ENCODE measurements at regions not wholly inside any gene's neighbourhood (a gene's known extent, or its start where the extent isn't known, plus 50 kb on each side); places are given as distances from the start of the nearest gene placed in this dataset.

DNA sequence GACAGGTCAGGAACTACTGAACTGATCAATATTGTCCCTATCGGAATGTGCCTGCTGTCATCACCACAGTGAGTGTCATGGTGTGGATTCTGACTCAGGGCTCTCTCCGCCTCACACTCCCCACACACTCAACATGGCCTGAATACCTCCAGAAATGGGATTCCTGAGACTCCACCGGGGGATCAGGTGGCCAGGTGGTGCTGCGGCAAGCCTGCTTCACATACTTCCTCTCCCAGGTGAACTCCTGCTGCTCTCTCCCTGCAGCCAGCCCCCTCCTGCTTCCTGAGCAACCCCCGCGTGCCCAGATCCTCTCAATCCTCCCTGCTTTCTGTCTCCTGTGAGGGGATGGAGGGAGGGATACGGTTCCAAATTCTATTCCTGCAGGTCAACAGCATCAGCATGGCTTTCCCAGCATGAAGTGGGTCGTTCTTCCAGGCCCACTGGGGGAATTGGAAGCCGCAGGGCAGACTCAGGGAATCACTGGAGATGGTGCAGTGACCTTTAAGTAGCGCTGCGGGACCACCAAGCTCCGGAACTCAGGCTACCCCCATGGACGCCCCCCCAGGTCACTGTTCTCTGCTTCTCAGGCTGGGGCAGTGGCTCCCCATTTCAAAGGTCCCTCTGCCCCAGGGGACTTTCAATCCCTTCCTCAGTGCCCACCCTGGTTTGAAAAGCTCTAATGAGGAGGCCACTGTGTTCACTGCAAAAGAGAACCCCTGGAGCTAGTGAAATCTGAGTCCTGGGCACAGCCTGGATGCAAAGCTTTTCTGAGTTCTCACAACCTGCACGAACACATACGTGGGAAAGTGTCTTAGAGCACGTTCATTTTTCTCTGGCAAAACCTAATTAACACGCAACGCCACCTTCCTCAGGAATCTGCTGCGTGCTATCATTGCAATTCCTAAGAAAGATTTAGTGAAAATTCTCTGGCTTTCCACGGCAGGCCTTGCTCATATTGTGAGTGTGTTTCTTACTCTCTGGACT, 168.4 kb downstream of the ZFP36L2 start:
- no peaks in the 10 kb centered on the region for H3K36me3 ChIP-seq (ENCODE audit: insufficient read depth, low read length)
- H3K9me3 ChIP-seq (ENCODE audit: low read length), result no peaks in the 10 kb centered on the region
- no peak overlapping the region for H2AFZ ChIP-seq (ENCODE audit: low read depth, low read length)
- H3K4me1 ChIP-seq (ENCODE audit: insufficient read depth, low read length), result peaks cover 25% of the 10 kb centered on the region
- H3K4me3 ChIP-seq (ENCODE audit: low read length), result no peak overlapping the region
- no peaks in the 10 kb centered on the region for H3K27me3 ChIP-seq (ENCODE audit: insufficient read depth, low read length)

DNA sequence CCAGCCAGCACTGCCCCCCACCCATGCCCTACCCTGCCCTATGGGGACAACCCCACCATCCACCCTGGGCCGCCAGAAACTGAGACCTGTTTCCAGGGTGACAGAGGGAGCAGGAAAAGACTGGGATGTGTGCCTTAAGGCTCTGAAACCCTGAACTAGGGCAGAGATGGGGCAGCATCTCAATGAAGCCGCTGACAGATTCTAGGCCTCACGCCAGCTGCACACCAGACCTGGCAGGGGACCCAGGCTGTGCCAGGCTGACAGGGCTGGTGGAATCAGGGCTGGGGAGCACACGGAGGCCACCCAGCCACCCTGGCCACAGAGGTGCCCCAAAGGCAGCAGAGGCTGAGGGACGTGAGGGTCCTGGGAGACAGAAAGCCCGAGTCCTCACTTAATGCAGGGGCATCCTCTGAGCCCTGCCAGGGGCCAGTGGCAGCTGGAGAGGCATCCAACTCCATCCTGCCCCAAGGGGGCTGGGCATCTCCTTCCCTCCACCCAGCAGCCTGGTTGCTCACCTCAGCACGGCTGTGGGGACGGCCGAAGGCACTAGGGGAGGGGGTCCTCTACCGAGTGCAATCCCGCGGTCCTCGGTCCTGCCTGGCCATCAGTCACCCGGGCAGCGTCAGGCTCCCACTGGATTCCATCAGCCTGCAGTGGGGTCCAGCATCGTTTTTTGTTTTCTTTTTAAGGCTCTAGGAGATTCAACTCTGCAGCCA, 169.2 kb downstream of the ZFP36L2 start:
- Histone ChIP-seq H2AFZ (ENCODE audit: low read depth, low read length) (no peak overlapping the region), H3K4me3 (ENCODE audit: low read length) (no peak overlapping the region), H3K36me3 (ENCODE audit: insufficient read depth, low read length) (no peaks in the 10 kb centered on the region), H3K4me1 (ENCODE audit: insufficient read depth, low read length) (peaks cover 25% of the 10 kb centered on the region), H3K9me3 (ENCODE audit: low read length) (no peaks in the 10 kb centered on the region), H3K27me3 (ENCODE audit: insufficient read depth, low read length) (no peaks in the 10 kb centered on the region)

DNA sequence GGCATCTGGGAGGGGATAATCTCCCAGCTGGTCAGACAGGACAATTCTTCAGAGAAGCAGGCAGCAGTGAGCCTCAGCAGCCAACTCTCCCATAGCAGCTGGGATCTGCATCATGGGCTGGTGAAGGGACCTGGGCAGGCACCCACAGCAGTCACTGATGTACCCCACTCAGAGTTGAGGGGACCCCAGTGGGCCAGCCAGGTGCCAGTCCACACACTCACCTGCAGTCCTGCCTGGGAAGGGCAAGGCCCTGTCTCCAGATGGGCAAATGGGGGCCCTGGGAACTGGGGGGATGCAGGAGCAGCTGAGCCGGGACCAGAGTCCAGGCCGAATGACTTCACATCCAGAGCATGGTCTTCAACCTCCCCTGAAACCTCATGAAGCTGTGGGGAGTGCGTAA, 170.4 kb downstream of the ZFP36L2 start:
- Histone ChIP-seq H3K27me3 (ENCODE audit: insufficient read depth, low read length) (no peaks in the 10 kb centered on the region), H3K36me3 (ENCODE audit: insufficient read depth, low read length) (no peaks in the 10 kb centered on the region), H2AFZ (ENCODE audit: low read depth, low read length) (no peak overlapping the region), H3K4me3 (ENCODE audit: low read length) (no peak overlapping the region), H3K4me1 (ENCODE audit: insufficient read depth, low read length) (peaks cover 25% of the 10 kb centered on the region), H3K9me3 (ENCODE audit: low read length) (no peaks in the 10 kb centered on the region)

DNA sequence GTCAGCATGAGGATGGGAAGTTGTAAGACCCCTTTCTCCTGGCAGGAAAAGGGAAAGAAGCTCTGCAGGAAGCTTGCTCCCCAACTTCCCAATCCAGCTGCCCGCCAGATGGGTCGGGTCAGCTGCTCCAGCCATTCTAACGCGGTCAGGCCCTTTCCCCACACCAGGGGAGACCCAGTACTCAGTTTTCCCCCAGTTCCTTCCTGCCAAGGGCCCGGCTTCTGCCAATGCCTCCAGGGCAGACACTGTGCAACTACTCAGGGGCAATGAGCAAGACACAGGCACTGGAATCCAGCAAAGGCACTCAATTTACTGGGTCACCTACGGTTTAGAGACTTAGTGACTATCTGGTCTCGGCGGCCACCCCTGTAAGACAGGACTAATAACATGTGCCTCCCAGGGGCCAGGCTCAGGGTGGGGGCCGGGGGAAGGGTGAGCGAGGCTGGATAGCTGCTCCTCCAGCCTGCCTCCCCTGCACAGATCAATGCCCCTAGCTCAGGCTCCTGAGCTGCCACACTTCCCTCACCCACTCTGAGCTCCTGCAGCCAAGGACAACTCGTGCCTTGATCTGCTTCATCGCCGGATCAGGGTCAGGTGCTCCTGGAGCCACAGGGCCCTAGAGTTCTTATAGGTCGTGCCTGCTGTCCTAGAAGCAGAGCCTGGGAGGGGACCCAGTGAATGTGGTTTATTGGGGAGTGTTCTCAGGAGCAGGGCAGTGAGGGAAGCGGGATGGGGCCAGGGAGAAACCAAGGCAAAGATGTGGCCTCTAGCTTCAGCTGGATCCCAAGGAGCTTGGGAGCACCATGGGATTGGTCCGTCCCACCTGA, 171.1 kb downstream of the ZFP36L2 start:
- peaks cover 25% of the 10 kb centered on the region for H3K4me1 ChIP-seq (ENCODE audit: insufficient read depth, low read length)
- no peak overlapping the region for H2AFZ ChIP-seq (ENCODE audit: low read depth, low read length)
- no peaks in the 10 kb centered on the region for H3K27me3 ChIP-seq (ENCODE audit: insufficient read depth, low read length)
- H3K9me3 ChIP-seq (ENCODE audit: low read length), result no peaks in the 10 kb centered on the region
- no peak overlapping the region for H3K4me3 ChIP-seq (ENCODE audit: low read length)
- H3K36me3 ChIP-seq (ENCODE audit: insufficient read depth, low read length), result no peaks in the 10 kb centered on the region

DNA sequence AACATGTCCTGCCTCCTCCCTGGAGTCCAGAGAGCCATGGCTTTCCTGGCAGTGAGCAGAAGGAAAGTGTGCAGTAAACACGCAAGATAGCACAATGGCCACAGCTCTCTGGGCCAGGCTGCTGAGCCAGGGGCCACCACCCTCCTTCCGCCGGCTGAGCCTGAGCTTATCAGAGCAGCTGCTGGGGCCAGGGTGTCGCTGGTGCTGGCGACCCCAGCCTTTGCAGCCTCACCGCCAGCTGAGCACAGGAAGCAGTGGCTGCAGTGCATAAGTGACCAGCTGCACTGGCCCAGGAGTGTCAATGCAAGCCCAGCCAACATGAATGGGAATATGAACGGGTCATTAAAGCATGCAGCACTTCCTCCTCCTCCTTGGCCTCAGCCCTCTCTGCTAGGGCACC, 172.0 kb downstream of the ZFP36L2 start:
- H3K36me3 ChIP-seq (ENCODE audit: insufficient read depth, low read length), result no peaks in the 10 kb centered on the region
- H3K4me3 ChIP-seq (ENCODE audit: low read length), result no peak overlapping the region
- no peak overlapping the region for H2AFZ ChIP-seq (ENCODE audit: low read depth, low read length)

DNA sequence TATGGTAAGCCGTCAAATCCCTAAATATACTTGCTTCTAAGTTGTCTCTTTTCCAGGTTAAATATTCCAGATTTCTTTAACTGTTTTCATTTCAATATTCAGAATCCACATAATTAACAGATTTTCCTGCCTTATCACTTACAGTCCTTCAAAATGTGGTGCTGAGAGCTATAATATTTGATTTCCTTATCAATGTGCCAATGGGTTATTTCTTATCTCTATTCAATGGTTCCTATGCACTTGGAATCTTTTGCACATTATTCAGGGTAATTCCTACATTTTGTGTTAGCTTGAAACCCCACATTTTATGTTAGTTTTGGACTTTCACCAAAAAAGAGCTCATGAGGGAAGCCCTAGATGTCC, 173.5 kb downstream of the ZFP36L2 start:
- H3K4me1 ChIP-seq (ENCODE audit: insufficient read depth, low read length), result peaks cover 18% of the 10 kb centered on the region
- no peaks in the 10 kb centered on the region for H3K27me3 ChIP-seq (ENCODE audit: insufficient read depth, low read length)
- no peaks in the 10 kb centered on the region for H3K36me3 ChIP-seq (ENCODE audit: insufficient read depth, low read length)
- no peaks in the 10 kb centered on the region for H3K9me3 ChIP-seq (ENCODE audit: low read length)
- no peak overlapping the region for H2AFZ ChIP-seq (ENCODE audit: low read depth, low read length)
- no peak overlapping the region for H3K4me3 ChIP-seq (ENCODE audit: low read length)

More for the DNA sequence above, 172.0 kb downstream of the ZFP36L2 start:
- Histone ChIP-seq H3K9me3 (ENCODE audit: low read length) (no peaks in the 10 kb centered on the region), H3K4me1 (ENCODE audit: insufficient read depth, low read length) (peaks cover 25% of the 10 kb centered on the region), H3K27me3 (ENCODE audit: insufficient read depth, low read length) (no peaks in the 10 kb centered on the region)

DNA sequence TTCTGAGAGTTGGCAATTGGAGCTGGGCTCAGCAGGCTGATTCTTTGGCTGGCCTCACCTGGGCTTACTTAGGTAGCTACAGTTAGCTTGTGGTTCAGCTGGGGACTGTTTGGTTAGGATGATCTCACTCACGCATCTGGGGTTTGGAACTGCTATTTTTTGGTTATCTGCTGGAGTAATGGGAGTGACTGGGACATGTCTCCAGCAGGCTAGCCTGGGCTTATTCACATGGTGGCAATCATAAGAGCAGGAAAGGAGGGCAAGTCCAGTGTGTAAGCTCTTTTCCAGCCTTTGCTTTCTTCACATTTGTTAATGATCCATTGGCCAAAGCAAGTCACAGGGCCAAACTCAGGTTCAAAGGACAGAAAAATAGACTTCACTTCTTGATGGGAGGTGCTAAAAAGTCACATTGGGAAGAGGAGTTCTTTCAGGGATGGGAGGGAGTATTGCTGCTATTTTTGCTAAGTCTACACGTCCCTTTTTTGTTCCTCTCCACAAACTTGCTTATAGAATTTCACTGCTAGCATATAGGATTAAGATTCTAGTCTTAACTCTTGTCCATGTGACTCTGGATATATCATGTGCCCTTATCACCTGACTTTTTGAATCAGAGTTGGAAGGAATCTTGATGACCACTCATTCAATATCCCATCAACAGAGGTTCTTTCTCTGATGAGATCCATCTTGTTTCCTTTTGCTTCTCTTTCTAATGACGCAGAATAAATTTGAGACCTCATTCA, 174.0 kb downstream of the ZFP36L2 start:
- Histone ChIP-seq H3K9me3 (ENCODE audit: low read length) (no peaks in the 10 kb centered on the region), H3K4me1 (ENCODE audit: insufficient read depth, low read length) (peaks cover 15% of the 10 kb centered on the region), H3K36me3 (ENCODE audit: insufficient read depth, low read length) (no peaks in the 10 kb centered on the region), H3K27me3 (ENCODE audit: insufficient read depth, low read length) (no peaks in the 10 kb centered on the region), H2AFZ (ENCODE audit: low read depth, low read length) (no peak overlapping the region), H3K4me3 (ENCODE audit: low read length) (no peak overlapping the region)

DNA sequence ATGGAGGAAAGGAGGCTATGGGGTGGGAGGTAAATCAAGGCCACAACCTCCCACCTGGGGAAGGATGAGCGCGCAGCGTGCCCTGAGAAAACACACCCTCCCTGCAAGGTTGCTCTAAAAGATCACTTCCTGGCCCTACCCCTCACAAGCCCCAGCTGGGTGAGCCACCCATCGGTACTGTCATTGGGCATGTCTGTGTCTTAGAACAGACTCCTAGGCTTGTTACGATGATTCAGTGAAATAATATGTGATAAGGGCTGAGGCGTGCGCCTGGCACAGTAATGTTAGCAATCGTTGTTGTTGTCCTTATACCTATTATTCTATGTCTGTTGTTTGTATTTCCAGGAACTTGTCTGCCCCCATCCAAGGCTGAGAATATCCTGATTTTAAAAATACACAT, 175.1 kb downstream of the ZFP36L2 start:
- Histone ChIP-seq H3K9me3 (ENCODE audit: low read length) (no peaks in the 10 kb centered on the region), H3K4me1 (ENCODE audit: insufficient read depth, low read length) (peaks cover 14% of the 10 kb centered on the region), H3K27me3 (ENCODE audit: insufficient read depth, low read length) (no peaks in the 10 kb centered on the region), H3K4me3 (ENCODE audit: low read length) (no peak overlapping the region), H3K36me3 (ENCODE audit: insufficient read depth, low read length) (no peaks in the 10 kb centered on the region), H2AFZ (ENCODE audit: low read depth, low read length) (no peak overlapping the region)

DNA sequence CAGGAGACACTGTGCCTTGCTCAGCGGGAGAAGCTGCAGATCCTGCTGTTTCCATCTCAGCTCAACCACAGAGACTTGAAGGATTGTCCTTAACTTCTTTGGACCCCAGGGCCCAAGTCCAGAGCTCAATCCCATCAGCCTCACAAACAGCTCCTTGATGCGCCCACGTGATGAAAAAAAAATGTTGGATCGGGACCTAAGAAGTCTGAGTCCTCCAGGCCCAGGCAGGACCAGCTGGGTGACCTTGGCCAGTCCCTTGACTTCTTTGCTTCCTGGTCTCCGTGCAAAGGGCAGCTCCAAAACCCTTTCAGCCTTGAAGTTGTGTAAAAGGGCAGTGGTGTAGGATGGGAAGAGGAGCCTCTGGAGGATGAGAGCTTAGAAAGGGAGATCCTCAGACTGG, 175.5 kb downstream of the ZFP36L2 start:
- no peaks in the 10 kb centered on the region for H3K27me3 ChIP-seq (ENCODE audit: insufficient read depth, low read length)
- no peak overlapping the region for H2AFZ ChIP-seq (ENCODE audit: low read depth, low read length)
- no peaks in the 10 kb centered on the region for H3K9me3 ChIP-seq (ENCODE audit: low read length)
- peaks cover 16% of the 10 kb centered on the region for H3K4me1 ChIP-seq (ENCODE audit: insufficient read depth, low read length)
- no peak overlapping the region for H3K4me3 ChIP-seq (ENCODE audit: low read length)
- no peaks in the 10 kb centered on the region for H3K36me3 ChIP-seq (ENCODE audit: insufficient read depth, low read length)

DNA sequence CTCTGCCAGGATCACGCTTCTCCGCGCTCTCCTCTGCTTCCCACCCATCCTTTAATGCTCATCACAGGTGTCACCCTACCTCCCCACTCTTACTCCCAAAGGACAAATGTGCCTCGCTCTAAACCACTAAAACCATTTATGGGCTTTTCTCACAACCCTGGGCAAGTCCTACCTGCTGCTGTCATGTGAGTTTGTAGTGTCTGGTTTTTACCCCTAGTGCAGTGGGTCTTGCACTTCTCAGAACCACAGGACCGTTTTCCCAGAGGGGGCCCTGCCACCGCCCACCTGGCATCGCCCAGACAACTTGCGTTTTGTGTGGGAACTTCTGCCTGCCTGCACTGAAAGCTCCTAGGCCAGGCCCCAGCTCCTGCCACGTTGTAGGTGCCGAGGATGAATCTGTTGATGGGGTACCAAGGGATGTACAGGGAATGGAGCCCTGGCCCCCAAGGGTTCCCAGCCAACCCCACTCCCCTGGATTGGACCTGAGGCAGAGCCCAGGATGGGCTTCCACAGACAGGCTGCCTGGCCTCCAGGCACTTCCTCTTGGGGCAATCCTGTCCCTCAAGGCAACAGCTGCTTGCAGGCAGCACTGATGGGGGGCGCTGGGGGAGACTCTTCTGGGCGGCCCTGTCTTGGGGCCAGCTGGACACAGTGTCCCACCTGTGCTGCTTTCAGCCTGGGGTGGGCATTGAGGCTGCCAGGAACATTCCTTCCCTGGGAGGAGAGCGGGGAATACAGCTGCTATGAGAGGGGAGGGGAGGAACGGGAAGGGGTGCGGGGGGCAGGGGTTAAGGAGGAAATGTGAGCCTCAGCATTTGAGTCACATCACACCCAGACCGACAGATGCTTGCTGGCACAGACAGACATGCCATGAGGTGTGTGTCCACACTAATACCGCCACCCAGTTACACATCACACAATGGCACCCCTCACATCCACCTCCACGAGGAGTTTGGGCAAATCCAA, 176.3 kb downstream of the ZFP36L2 start:
- no peaks in the 10 kb centered on the region for H3K9me3 ChIP-seq (ENCODE audit: low read length)

DNA sequence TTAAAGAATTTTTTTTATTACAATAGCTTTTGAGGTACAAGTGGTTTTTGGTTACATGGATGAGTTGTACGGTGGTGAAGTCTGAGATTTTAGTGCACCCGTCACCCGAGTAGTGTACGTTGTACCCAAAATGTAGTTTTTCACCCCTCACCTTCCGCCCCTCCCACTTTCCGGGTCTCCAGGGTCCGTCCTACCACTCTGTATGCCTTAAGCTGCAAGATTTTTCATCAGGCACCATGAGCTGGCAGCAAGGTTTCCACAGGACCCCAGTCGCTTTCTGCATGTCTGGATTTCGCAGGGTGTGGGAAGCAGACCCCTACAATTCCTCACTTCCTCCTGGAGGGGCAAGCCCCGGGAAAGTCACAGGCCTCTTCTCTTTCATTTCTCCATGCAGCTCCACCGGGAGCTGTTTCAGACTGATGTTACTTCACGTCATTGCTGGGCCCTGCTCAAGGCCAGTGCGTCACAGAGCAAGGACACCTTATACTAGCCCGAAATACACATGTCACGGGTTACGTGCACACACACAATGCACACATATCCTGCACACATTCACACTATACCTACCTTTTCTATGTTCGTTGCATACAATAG, 179.1 kb downstream of the ZFP36L2 start:
- H2AFZ ChIP-seq (ENCODE audit: low read depth, low read length), result no peak overlapping the region
- no peaks in the 10 kb centered on the region for H3K9me3 ChIP-seq (ENCODE audit: low read length)
- H3K36me3 ChIP-seq (ENCODE audit: insufficient read depth, low read length), result no peaks in the 10 kb centered on the region
- H3K4me1 ChIP-seq (ENCODE audit: insufficient read depth, low read length), result peaks cover 18% of the 10 kb centered on the region
- no peak overlapping the region for H3K4me3 ChIP-seq (ENCODE audit: low read length)
- no peaks in the 10 kb centered on the region for H3K27me3 ChIP-seq (ENCODE audit: insufficient read depth, low read length)

More for the DNA sequence above, 176.3 kb downstream of the ZFP36L2 start:
- no peak overlapping the region for H2AFZ ChIP-seq (ENCODE audit: low read depth, low read length)
- H3K27me3 ChIP-seq (ENCODE audit: insufficient read depth, low read length), result no peaks in the 10 kb centered on the region
- no peak overlapping the region for H3K4me3 ChIP-seq (ENCODE audit: low read length)
- peaks cover 16% of the 10 kb centered on the region for H3K4me1 ChIP-seq (ENCODE audit: insufficient read depth, low read length)
- H3K36me3 ChIP-seq (ENCODE audit: insufficient read depth, low read length), result no peaks in the 10 kb centered on the region
